ENCODE measurements at regions not wholly inside any gene's neighbourhood (a gene's known extent, or its start where the extent isn't known, plus 50 kb on each side); places are given as distances from the start of the nearest gene placed in this dataset.

DNA sequence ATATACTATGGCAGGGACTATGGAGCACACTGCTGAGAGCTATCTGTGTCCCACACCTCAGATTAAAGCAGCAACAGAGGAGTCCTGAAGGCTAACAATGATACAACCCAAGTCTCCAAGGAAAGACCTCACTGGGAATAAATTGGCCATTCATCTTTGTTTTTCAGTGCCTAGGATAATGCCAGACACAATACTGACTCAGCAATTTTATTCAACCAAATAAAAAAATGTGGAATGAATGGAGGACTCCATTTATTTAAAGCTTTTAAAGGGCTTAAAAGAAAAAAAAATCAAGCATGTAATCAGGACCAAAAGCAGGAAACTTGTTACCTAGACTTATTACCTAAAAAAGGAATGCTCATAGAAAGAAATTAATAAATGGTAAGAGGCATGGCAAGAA lies 960.5 kb downstream of the PCDH17 start:
- Histone ChIP-seq H3K4me1 (no peaks in the 10 kb centered on the region), H3K4me3 (no peak overlapping the region), H3K36me3 (ENCODE audit: low read depth, missing control alignments) (no peaks in the 10 kb centered on the region), H3K27me3 (no peaks in the 10 kb centered on the region), H3K9me3 (no peaks in the 10 kb centered on the region), H3K27ac (no peak overlapping the region)
- TF ChIP-seq, protein P1, sequence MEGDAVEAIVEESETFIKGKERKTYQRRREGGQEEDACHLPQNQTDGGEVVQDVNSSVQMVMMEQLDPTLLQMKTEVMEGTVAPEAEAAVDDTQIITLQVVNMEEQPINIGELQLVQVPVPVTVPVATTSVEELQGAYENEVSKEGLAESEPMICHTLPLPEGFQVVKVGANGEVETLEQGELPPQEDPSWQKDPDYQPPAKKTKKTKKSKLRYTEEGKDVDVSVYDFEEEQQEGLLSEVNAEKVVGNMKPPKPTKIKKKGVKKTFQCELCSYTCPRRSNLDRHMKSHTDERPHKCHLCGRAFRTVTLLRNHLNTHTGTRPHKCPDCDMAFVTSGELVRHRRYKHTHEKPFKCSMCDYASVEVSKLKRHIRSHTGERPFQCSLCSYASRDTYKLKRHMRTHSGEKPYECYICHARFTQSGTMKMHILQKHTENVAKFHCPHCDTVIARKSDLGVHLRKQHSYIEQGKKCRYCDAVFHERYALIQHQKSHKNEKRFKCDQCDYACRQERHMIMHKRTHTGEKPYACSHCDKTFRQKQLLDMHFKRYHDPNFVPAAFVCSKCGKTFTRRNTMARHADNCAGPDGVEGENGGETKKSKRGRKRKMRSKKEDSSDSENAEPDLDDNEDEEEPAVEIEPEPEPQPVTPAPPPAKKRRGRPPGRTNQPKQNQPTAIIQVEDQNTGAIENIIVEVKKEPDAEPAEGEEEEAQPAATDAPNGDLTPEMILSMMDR (IDR thresholded peaks at IDR 0.05): no peak
- TF ChIP-seq POLR2A (IDR thresholded peaks at IDR 0.05): no peak
- intact Hi-C loops (cut with DNase I; ENCODE audit: low total_unique reads): no loop called here
- no peak for DNase-seq

DNA sequence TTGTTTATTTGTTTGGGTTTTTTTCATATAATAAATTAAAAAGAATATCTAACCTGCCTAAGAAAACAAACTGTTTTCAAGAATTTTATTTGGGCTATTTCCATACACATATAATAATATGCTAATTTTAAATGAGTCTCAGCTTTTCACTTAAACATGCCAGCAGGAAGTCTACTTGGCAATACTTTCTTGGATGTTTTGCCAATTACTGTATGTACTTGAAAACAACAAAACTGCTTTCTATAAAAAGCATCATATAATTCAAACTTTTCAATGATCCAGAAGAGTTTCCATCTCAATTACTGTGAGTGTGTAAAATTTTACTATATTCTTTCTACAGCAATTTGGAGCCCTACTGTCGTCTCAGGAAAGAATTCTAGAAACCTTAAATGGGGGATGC lies 961.2 kb downstream of the PCDH17 start:
- no peaks in the 10 kb centered on the region for H3K36me3 ChIP-seq (ENCODE audit: low read depth, missing control alignments)
- no peak for DNase-seq

DNA sequence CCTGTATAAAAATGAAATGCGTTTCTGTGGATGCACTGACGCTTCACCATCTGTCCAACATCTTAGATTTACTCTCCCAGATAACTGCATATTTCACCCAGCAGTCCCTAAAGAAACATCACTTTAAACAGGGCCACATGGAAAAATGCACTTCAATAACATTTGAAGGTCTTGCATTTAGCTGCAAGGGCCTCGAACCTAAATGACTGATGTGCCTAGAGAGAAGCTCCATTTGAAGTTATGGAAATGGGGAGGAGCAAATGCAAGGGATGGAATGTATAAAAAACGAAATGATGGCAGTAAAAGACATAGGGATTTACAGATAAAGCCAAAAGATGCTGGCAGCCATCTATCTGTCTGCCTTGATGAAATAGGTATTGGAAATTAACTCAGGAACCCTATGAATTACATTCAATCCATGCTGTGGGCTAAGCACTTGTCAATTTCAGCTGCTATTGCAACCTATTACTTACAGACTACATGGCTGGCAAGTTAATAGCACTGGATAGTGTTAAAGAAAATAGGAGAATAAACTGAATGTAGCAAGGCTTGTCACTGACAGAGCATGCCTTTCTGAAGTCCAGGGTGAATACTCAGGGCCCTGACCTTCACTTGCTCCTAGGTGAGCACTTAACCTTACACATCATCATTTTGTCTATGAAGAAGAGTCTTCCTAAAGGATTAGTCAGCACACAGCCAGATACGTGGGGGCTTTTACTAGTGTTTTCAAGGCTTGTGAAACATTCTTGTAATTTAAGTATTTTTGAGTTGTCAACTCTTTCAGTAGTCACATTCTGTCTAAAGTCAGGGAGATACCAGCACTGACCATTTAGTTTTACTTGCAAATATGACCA lies 963.4 kb downstream of the PCDH17 start:
- intact Hi-C loops (cut with DNase I; ENCODE audit: low total_unique reads): no loop called here
- 53 to 57% methylated on average over 5 of the region's 5 CpGs for WGBS, 2 donors
- H3K36me3 ChIP-seq (ENCODE audit: low read depth, missing control alignments): no peaks in the 10 kb centered on the region
- H3K4me3 ChIP-seq: no peak overlapping the region
- H3K27me3 ChIP-seq: no peaks in the 10 kb centered on the region
- H3K27ac ChIP-seq: no peak overlapping the region
- no peak for TF ChIP-seq POLR2A (IDR thresholded peaks at IDR 0.05)
- TF ChIP-seq, protein P1 (IDR thresholded peaks at IDR 0.05): no peak
- DNase-seq: no peak
- H3K9me3 ChIP-seq: no peaks in the 10 kb centered on the region
- no peaks in the 10 kb centered on the region for H3K4me1 ChIP-seq

More for the DNA sequence above, 961.2 kb downstream of the PCDH17 start:
- TF ChIP-seq POLR2A (IDR thresholded peaks at IDR 0.05): no peak
- TF ChIP-seq, protein P1 (IDR thresholded peaks at IDR 0.05): no peak
- no peak overlapping the region for H3K27ac ChIP-seq
- intact Hi-C loops (cut with DNase I; ENCODE audit: low total_unique reads): no loop called here
- H3K4me1 ChIP-seq: no peaks in the 10 kb centered on the region
- no peaks in the 10 kb centered on the region for H3K27me3 ChIP-seq
- no peak overlapping the region for H3K4me3 ChIP-seq
- 36 to 56% methylated on average over 1 of the region's 1 CpG for WGBS, 2 donors
- H3K9me3 ChIP-seq: no peaks in the 10 kb centered on the region

DNA sequence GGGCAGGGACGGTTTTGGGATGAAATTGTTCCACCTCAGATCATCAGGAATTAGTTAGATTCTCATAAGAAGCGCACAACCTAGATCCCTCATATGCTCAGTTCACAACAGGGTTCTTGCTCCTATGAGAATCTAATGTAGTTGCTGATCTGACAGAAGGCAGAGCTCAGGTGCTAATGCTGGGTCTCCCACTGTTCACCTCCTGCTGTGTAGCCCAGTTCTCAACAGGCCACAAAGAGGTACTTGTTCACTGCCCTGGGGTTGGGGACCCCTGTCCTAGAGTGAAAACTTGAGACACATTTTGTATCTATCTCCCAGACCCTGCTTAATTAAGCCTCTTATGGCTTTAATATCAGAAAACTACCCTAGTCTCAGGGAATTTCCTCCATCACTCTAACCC lies 966.0 kb downstream of the PCDH17 start:
- intact Hi-C loops (cut with DNase I; ENCODE audit: low total_unique reads): no loop called here
- Histone ChIP-seq H3K27me3 (no peaks in the 10 kb centered on the region), H3K27ac (no peak overlapping the region), H3K4me3 (no peak overlapping the region), H3K9me3 (no peaks in the 10 kb centered on the region), H3K4me1 (no peaks in the 10 kb centered on the region), H3K36me3 (ENCODE audit: low read depth, missing control alignments) (no peaks in the 10 kb centered on the region)
- DNase-seq: no peak
- TF ChIP-seq, protein P1 (IDR thresholded peaks at IDR 0.05): no peak
- no peak for TF ChIP-seq POLR2A (IDR thresholded peaks at IDR 0.05)
- WGBS, 2 donors: 85 to 98% methylated on average over 2 of the region's 2 CpGs

DNA sequence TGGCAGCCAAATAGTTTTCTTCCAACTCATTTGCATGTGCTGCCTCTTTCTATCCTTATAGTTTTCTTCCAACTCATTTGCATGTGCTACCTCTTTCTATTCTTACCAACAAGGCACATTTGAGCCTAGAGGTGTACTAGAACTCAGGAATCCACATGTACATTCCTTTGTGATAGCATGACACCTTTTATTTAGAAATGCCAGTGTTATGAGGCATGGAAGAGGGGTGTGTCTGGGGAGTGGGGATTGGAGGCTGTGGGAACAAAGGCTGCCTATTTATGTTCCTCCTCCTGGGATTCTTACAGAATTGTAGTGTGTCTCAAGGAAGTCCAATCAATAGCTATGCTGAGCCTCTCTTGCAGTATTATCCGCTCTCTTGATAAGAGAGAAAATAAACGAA lies 966.7 kb downstream of the PCDH17 start:
- intact Hi-C loops (cut with DNase I; ENCODE audit: low total_unique reads): no loop called here
- no peak for TF ChIP-seq POLR2A (IDR thresholded peaks at IDR 0.05)
- TF ChIP-seq, protein P1 (IDR thresholded peaks at IDR 0.05): no peak
- no peaks in the 10 kb centered on the region for H3K4me1 ChIP-seq
- H3K27me3 ChIP-seq: no peaks in the 10 kb centered on the region
- no peak overlapping the region for H3K27ac ChIP-seq
- DNase-seq: no peak
- no peak overlapping the region for H3K4me3 ChIP-seq
- no peaks in the 10 kb centered on the region for H3K36me3 ChIP-seq (ENCODE audit: low read depth, missing control alignments)
- 67 to 76% methylated on average over 2 of the region's 2 CpGs for WGBS, 2 donors
- H3K9me3 ChIP-seq: no peaks in the 10 kb centered on the region
